Liver (tissue), 8 donors: ENCODE measurements at regions not wholly inside any gene's neighbourhood (a gene's known extent, or its start where the extent isn't known, plus 50 kb on each side); places are given as distances from the start of the nearest gene placed in this dataset.

Source experiments
- DNase-seq: peaks from one replicate; pipeline ENCODE4 v3.0.0-alpha.2; 2017; ENCODE audit warnings: low spot score
- H3K27ac ChIP-seq, 2 donors: one replicate each; pipeline ENCODE4 v1.7.0; 2013; ENCODE audit warnings: inconsistent platforms in 2 of 2, low read length in 2 of 2, control low read depth in 1 of 2, low read depth in 1 of 2, mild to moderate bottlenecking in 1 of 2
- H3K27me3 ChIP-seq, 4 donors: one replicate each; pipeline versions ENCODE4 v1.6.1 to v1.7.0; 2013; ENCODE audit warnings: low read length in 3 of 4, inconsistent platforms in 1 of 4, mild to moderate bottlenecking in 1 of 4, moderate library complexity in 1 of 4; ENCODE audit not compliant: control insufficient read depth in 4 of 4, insufficient read depth in 4 of 4
- H3K36me3 ChIP-seq, 4 donors: one replicate each; pipeline versions ENCODE4 v1.6.1 to v1.7.0; 2013; ENCODE audit warnings: low read length in 3 of 4, mild to moderate bottlenecking in 3 of 4, low read depth in 1 of 4, moderate library complexity in 1 of 4; ENCODE audit not compliant: control insufficient read depth in 4 of 4, insufficient read depth in 3 of 4
- H3K4me1 ChIP-seq, 4 donors: one replicate each; pipeline versions ENCODE4 v1.6.1 to v1.7.0; 2013; ENCODE audit warnings: low read length in 3 of 4, mild to moderate bottlenecking in 3 of 4, moderate library complexity in 1 of 4; ENCODE audit not compliant: control insufficient read depth in 4 of 4, insufficient read depth in 4 of 4
- H3K4me3 ChIP-seq, 3 donors: one replicate each; pipeline versions ENCODE4 v1.6.1 to v1.7.0; 2013; ENCODE audit warnings: low read length in 3 of 3, control low read depth in 1 of 3, low read depth in 1 of 3, mild to moderate bottlenecking in 1 of 3
- H3K9ac ChIP-seq, 2 donors: one replicate each; pipeline ENCODE4 v1.7.0; 2013; ENCODE audit warnings: low read length in 2 of 2, mild to moderate bottlenecking in 2 of 2, moderate library complexity in 2 of 2, control low read depth in 1 of 2, low read depth in 1 of 2
- H3K9me3 ChIP-seq, 4 donors: one replicate each; pipeline versions ENCODE4 v1.6.1 to v1.7.0; 2013; ENCODE audit warnings: low read length in 3 of 4; ENCODE audit not compliant: control insufficient read depth in 4 of 4
- CTCF ChIP-seq: fragments of 150-350 bp; IDR thresholded peaks from 2 replicates; pipeline ENCODE4 v1.5.1; 2017; ENCODE audit warnings: improper control_type of control experiment, low read depth, low read length; ENCODE audit not compliant: missing input control
- EGR1 ChIP-seq, 2 donors: IDR thresholded peaks; 2 replicates each; pipeline ENCODE4 v1.6.1; 2016 to 2018; ENCODE audit warnings: antibody characterized with exemption in 2 of 2, low read depth in 2 of 2
- FOXA2 ChIP-seq: IDR thresholded peaks from 2 replicates; pipeline ENCODE4 v1.6.1; 2016; ENCODE audit warnings: antibody characterized with exemption
- GABPA ChIP-seq, 2 donors: IDR thresholded peaks in 1 of 2; conservative IDR thresholded peaks in 1 of 2; 2 replicates each; pipeline ENCODE4 v1.6.1; 2016; ENCODE audit warnings: antibody characterized with exemption in 2 of 2, mild to moderate bottlenecking in 1 of 2, moderate library complexity in 1 of 2
- HNF4A ChIP-seq, 2 donors: conservative IDR thresholded peaks; 2 replicates each; pipeline ENCODE4 v1.6.1; 2016; ENCODE audit warnings: antibody characterized with exemption in 2 of 2, mild to moderate bottlenecking in 2 of 2
- HNF4G ChIP-seq: IDR thresholded peaks from 2 replicates; pipeline ENCODE4 v1.6.1; 2016; ENCODE audit warnings: antibody characterized with exemption
- JUND ChIP-seq, 2 donors: IDR thresholded peaks; 2 replicates each; pipeline ENCODE4 v1.6.1; 2016; ENCODE audit warnings: antibody characterized with exemption in 2 of 2
- MAX ChIP-seq: IDR thresholded peaks from 2 replicates; pipeline ENCODE4 v1.6.1; 2016; ENCODE audit warnings: antibody characterized with exemption
- NR2F2 ChIP-seq: IDR thresholded peaks from 2 replicates; pipeline ENCODE4 v1.6.1; 2016; ENCODE audit warnings: antibody characterized with exemption
- RAD21 ChIP-seq, 2 donors: IDR thresholded peaks; 2 replicates each; pipeline ENCODE4 v1.6.1; 2016; ENCODE audit warnings: antibody characterized with exemption in 2 of 2, mild to moderate bottlenecking in 2 of 2
- RXRA ChIP-seq, 2 donors: IDR thresholded peaks; 2 replicates each; pipeline ENCODE4 v1.6.1; 2017 to 2018; ENCODE audit warnings: antibody characterized with exemption in 2 of 2, mild to moderate bottlenecking in 1 of 2
- SP1 ChIP-seq: IDR thresholded peaks from 2 replicates; pipeline ENCODE4 v1.6.1; 2018; ENCODE audit warnings: antibody characterized with exemption, mild to moderate bottlenecking
- YY1 ChIP-seq: IDR thresholded peaks from 2 replicates; pipeline ENCODE4 v1.6.1; 2016; ENCODE audit warnings: antibody characterized with exemption, mild to moderate bottlenecking
- WGBS: extraction: QIAGEN DNeasy Blood & Tissue Kit; methylation state at CpG from one replicate; pipeline ENCODE4 v1.1.7; 2013; 5-methylcytosine and 5-hydroxymethylcytosine counted together
- TF ChIP-seq, protein P1 (sequence below): IDR thresholded peaks from 2 replicates; pipeline ENCODE4 v1.6.1; 2016; ENCODE audit warnings: antibody characterized with exemption, mild to moderate bottlenecking
- TF ChIP-seq, protein P2 (sequence below): IDR thresholded peaks from 2 replicates; pipeline ENCODE4 v1.6.1; 2016; ENCODE audit warnings: antibody characterized with exemption
- TF ChIP-seq, protein P3 (sequence below): IDR thresholded peaks from 2 replicates; pipeline ENCODE4 v1.6.1; 2016; ENCODE audit warnings: antibody characterized with exemption
- donor health status: healthy.
- donor health status: healthy.
- donor health status: healthy.
- donor health status: healthy.
- donor health status: healthy.

DNA sequence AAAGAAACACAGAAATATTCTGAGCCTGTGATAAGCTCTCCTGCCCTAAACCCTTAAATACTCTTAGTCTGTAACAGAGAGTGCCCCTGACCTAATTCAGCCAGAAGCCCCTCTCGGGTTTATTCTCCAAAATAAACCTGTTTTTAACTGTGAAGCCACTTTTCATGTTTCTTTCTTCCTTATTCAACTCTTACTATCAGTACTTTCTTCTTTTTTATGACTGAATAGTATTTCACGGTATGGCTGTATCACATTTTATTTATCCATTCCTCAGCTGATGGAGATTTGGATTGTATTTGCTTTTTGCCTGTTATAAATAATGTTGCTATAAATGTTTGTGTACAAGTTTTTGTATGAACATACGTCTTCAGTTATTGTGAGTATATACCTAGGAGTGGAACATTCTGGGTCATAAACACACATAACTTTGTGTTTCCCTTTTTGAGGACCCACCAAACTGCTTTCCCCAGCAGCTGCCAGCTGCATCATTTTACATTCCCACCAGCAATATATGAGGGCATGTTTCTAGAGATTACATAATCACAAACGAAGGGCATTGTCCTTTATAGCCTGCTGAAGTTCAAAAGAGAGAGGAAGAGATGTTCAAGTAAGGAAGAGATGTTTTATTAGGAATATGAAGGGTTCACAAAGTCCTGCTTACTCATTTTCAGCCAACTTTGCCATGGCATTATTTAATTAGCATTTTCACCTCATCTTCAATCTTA lies 199.4 kb upstream of the NUDT4 start:
- no peak for DNase-seq
- 59% methylated on average over 4 of the region's 4 CpGs for WGBS
- Histone ChIP-seq H3K36me3 (no peaks in the 10 kb centered on the region), H3K27me3 (no peaks in the 10 kb centered on the region), H3K9me3 (no peaks in the 10 kb centered on the region), H3K9ac (no peak overlapping the region), H3K4me3 (no peak overlapping the region), H3K4me1 (peaks cover 0 to 19% (median 8%) of the 10 kb centered on the region in 4 donors), H3K27ac (no peak overlapping the region)
- no peak for TF ChIP-seq MAX

GRCh38 chr12:93179792-93180191 lies 197.9 kb upstream of the NUDT4 start:
- WGBS = 94% methylated on average over 6 of the region's 6 CpGs
- H3K36me3 ChIP-seq = no peaks in the 10 kb centered on the region
- no peaks in the 10 kb centered on the region for H3K27me3 ChIP-seq
- H3K9me3 ChIP-seq = no peaks in the 10 kb centered on the region
- no peak overlapping the region for H3K27ac ChIP-seq
- no peak for DNase-seq
- H3K4me3 ChIP-seq = no peak overlapping the region
- TF ChIP-seq, protein P1, sequence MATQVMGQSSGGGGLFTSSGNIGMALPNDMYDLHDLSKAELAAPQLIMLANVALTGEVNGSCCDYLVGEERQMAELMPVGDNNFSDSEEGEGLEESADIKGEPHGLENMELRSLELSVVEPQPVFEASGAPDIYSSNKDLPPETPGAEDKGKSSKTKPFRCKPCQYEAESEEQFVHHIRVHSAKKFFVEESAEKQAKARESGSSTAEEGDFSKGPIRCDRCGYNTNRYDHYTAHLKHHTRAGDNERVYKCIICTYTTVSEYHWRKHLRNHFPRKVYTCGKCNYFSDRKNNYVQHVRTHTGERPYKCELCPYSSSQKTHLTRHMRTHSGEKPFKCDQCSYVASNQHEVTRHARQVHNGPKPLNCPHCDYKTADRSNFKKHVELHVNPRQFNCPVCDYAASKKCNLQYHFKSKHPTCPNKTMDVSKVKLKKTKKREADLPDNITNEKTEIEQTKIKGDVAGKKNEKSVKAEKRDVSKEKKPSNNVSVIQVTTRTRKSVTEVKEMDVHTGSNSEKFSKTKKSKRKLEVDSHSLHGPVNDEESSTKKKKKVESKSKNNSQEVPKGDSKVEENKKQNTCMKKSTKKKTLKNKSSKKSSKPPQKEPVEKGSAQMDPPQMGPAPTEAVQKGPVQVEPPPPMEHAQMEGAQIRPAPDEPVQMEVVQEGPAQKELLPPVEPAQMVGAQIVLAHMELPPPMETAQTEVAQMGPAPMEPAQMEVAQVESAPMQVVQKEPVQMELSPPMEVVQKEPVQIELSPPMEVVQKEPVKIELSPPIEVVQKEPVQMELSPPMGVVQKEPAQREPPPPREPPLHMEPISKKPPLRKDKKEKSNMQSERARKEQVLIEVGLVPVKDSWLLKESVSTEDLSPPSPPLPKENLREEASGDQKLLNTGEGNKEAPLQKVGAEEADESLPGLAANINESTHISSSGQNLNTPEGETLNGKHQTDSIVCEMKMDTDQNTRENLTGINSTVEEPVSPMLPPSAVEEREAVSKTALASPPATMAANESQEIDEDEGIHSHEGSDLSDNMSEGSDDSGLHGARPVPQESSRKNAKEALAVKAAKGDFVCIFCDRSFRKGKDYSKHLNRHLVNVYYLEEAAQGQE = no peak
- TF ChIP-seq SP1 (no peak), FOXA2 (no peak), RAD21 (IDR thresholded peaks at IDR 0.05) (no peak), HNF4G (no peak), MAX (no peak), RXRA (IDR thresholded peaks at IDR 0.05) (no peak), JUND (IDR thresholded peaks at IDR 0.05) (no peak), CTCF (no peak), NR2F2 (no peak), GABPA (IDR thresholded peaks at IDR 0.05 in 1 of 2, conservative IDR thresholded peaks at IDR 0.05 in 1 of 2) (no peak), EGR1 (IDR thresholded peaks at IDR 0.05; ENCODE audit: low read depth in 2 of 2) (no peak), YY1 (no peak), HNF4A (conservative IDR thresholded peaks at IDR 0.05) (no peak)
- TF ChIP-seq, protein P2, sequence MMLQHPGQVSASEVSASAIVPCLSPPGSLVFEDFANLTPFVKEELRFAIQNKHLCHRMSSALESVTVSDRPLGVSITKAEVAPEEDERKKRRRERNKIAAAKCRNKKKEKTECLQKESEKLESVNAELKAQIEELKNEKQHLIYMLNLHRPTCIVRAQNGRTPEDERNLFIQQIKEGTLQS = no peak
- TF ChIP-seq, protein P3, sequence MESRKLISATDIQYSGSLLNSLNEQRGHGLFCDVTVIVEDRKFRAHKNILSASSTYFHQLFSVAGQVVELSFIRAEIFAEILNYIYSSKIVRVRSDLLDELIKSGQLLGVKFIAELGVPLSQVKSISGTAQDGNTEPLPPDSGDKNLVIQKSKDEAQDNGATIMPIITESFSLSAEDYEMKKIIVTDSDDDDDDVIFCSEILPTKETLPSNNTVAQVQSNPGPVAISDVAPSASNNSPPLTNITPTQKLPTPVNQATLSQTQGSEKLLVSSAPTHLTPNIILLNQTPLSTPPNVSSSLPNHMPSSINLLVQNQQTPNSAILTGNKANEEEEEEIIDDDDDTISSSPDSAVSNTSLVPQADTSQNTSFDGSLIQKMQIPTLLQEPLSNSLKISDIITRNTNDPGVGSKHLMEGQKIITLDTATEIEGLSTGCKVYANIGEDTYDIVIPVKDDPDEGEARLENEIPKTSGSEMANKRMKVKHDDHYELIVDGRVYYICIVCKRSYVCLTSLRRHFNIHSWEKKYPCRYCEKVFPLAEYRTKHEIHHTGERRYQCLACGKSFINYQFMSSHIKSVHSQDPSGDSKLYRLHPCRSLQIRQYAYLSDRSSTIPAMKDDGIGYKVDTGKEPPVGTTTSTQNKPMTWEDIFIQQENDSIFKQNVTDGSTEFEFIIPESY = no peak
- peaks cover 0 to 19% (median 8%) of the 10 kb centered on the region in 4 donors for H3K4me1 ChIP-seq
- no peak overlapping the region for H3K9ac ChIP-seq
